Natural killer cell (primary cell): ENCODE measurements at regions not wholly inside any gene's neighbourhood (a gene's known extent, or its start where the extent isn't known, plus 50 kb on each side); places are given as distances from the start of the nearest gene placed in this dataset.

ENCODE experiments used
- ATAC-seq, 3 donors: fragments of 150-1000 bp in 2 of 3; fragments of 200-7000 bp in 1 of 3; cut with Tn5 transposase; 1 replicate in 1 of 3; 2 replicates in 2 of 3; pipeline ENCODE4 v1.10.0; 2021; ENCODE audit warnings: mild to moderate bottlenecking in 2 of 3, moderate library complexity in 2 of 3
- DNase-seq, 2 donors: peaks; one replicate each; pipeline versions ENCODE4 v3.0.0 to v3.0.0-alpha.2; 2013 to 2021; ENCODE audit warnings: mixed read lengths in 1 of 2
- H3K27ac ChIP-seq: one replicate; pipeline ENCODE4 v1.5.1; 2013; ENCODE audit warnings: mild to moderate bottlenecking, low read length
- H3K27me3 ChIP-seq: one replicate; pipeline ENCODE4 v1.6.1; 2013; ENCODE audit warnings: low read length; ENCODE audit not compliant: control insufficient read depth, insufficient read depth
- H3K36me3 ChIP-seq: one replicate; pipeline ENCODE4 v1.6.1; 2013; ENCODE audit warnings: low read length; ENCODE audit not compliant: control insufficient read depth, insufficient read depth
- H3K4me1 ChIP-seq: one replicate; pipeline ENCODE4 v1.6.1; 2013; ENCODE audit warnings: low read length; ENCODE audit not compliant: control insufficient read depth, insufficient read depth
- H3K4me3 ChIP-seq: one replicate; pipeline ENCODE4 v1.5.1; 2013; ENCODE audit warnings: low read length
- H3K9me3 ChIP-seq: one replicate; pipeline ENCODE4 v1.6.1; 2013; ENCODE audit warnings: low read length; ENCODE audit not compliant: control insufficient read depth, insufficient read depth
- H3K27ac Mint-ChIP-seq, 2 donors: one replicate each; pipeline ENCODE4 v1.8.0; 2022; ENCODE audit warnings: mild to moderate bottlenecking in 2 of 2, mixed read lengths in 2 of 2, moderate library complexity in 1 of 2
- H3K27me3 Mint-ChIP-seq, 2 donors: one replicate each; pipeline ENCODE4 v1.8.0; 2022; ENCODE audit warnings: low read depth in 2 of 2, mixed read lengths in 2 of 2
- H3K36me3 Mint-ChIP-seq: one replicate; pipeline ENCODE4 v1.8.0; 2022; ENCODE audit warnings: mixed read lengths
- H3K4me1 Mint-ChIP-seq, 2 donors: one replicate each; pipeline ENCODE4 v1.8.0; 2022; ENCODE audit warnings: mixed read lengths in 2 of 2
- H3K4me3 Mint-ChIP-seq: one replicate; pipeline ENCODE4 v1.8.0; 2022; ENCODE audit warnings: mild to moderate bottlenecking, moderate library complexity, mixed read lengths
- H3K9me3 Mint-ChIP-seq, 2 donors: one replicate each; pipeline ENCODE4 v1.8.0; 2022; ENCODE audit warnings: mixed read lengths in 2 of 2
- WGBS: methylation state at CpG from one replicate; pipeline ENCODE4 v1.1.7; 2013; ENCODE audit warnings: missing lambda C conversion rate; ENCODE audit not compliant: insufficient coverage; 5-methylcytosine and 5-hydroxymethylcytosine counted together
- intact Hi-C: fragments of 100-400 bp; cut with micrococcal nuclease; formaldehyde crosslinking; loops from one replicate; pipeline ENCODE4 v1.14.2; 2022
- TF ChIP-seq, protein P1 (sequence below): fragments of 200-600 bp; IDR thresholded peaks from one replicate; pipeline ENCODE4 v1.8.0; 2022; ENCODE audit warnings: antibody characterized with exemption

DNA sequence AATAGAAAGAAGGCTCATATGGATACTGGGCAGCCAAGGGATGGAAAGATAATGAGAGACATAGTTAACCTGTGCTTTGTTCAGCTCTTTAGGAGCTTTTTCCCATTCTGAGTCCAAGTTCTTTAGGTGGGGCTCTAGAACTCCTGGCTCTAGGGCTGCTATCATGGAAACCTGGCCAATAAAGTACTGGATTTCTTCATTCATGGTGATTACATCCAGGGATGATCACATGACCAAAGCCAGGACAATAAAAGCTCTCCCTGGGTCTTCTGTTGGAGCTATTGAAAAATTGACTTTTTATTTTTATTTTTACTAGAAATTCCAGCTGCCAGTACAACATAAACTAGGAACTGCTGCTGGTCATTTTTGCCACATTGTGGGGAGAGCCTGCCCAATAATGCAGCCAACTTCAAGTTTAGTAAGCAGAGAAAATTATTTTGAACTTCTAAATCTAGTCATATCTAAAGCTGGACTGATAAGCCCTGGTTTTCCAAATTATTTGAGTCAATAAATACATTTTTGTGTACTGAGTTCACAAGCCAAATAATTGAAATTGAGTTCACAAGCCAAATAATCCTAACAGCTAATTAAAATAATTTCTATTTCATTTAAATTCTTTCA lies 224.9 kb upstream of the STARD13 start:
- Mint-ChIP-seq H3K36me3 (no peaks in the 10 kb centered on the region), H3K9me3 (no peaks in the 10 kb centered on the region), H3K27me3 (peaks cover 12 to 14% of the 10 kb centered on the region in 2 donors), H3K4me3 (no peak overlapping the region), H3K4me1 (no peaks in the 10 kb centered on the region), H3K27ac (no peak overlapping the region)
- Histone ChIP-seq H3K27me3 (no peaks in the 10 kb centered on the region), H3K27ac (no peak overlapping the region), H3K4me1 (no peaks in the 10 kb centered on the region), H3K36me3 (no peaks in the 10 kb centered on the region), H3K4me3 (no peak overlapping the region), H3K9me3 (no peaks in the 10 kb centered on the region)
- TF ChIP-seq, protein P1, sequence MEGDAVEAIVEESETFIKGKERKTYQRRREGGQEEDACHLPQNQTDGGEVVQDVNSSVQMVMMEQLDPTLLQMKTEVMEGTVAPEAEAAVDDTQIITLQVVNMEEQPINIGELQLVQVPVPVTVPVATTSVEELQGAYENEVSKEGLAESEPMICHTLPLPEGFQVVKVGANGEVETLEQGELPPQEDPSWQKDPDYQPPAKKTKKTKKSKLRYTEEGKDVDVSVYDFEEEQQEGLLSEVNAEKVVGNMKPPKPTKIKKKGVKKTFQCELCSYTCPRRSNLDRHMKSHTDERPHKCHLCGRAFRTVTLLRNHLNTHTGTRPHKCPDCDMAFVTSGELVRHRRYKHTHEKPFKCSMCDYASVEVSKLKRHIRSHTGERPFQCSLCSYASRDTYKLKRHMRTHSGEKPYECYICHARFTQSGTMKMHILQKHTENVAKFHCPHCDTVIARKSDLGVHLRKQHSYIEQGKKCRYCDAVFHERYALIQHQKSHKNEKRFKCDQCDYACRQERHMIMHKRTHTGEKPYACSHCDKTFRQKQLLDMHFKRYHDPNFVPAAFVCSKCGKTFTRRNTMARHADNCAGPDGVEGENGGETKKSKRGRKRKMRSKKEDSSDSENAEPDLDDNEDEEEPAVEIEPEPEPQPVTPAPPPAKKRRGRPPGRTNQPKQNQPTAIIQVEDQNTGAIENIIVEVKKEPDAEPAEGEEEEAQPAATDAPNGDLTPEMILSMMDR: no peak
- DNase-seq: no peak
- ATAC-seq: no peak
- intact Hi-C loops: no loop called here

DNA sequence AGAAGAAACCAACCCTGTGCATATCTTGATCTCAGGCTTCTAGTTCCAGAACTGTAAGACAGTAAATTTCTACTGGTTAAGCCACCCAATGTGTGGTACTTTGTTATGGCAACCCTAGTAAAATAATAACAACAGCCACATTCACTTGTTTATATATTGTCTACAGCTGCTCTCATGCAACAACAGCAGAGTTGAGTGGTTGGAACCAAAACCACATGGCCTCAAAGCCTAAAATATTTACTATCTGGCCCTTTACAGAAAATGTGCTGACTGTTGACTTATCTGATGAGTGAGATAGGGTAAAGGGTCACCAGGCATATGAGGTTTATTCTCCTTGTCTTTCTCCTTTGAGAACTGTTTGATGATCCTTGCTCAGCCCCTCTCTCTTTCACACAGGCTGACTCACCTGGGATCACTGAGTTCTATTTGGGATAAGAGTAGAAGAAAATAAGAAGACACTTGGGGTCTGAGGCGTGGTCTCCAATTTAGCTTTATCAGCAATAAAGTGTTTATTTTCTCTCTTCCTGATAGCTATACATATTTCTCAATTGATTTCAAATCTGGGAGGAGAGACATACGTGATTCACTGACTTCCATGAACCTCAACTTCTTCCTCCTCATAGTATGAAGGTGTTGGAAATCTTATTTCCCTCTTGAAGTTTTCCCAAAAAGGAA lies 227.5 kb upstream of the STARD13 start:
- H3K36me3 Mint-ChIP-seq: no peaks in the 10 kb centered on the region
- TF ChIP-seq, protein P1: no peak
- Histone ChIP-seq H3K36me3 (no peaks in the 10 kb centered on the region), H3K4me1 (no peaks in the 10 kb centered on the region), H3K27ac (no peak overlapping the region), H3K9me3 (no peaks in the 10 kb centered on the region), H3K27me3 (no peaks in the 10 kb centered on the region), H3K4me3 (no peak overlapping the region)
- H3K27me3 Mint-ChIP-seq: peaks cover 12 to 14% of the 10 kb centered on the region in 2 donors
- intact Hi-C loops: no loop called here
- H3K9me3 Mint-ChIP-seq: no peaks in the 10 kb centered on the region
- 100% methylated on average over 1 of the region's 2 CpGs for WGBS
- no peaks in the 10 kb centered on the region for H3K4me1 Mint-ChIP-seq
- ATAC-seq (no peak), DNase-seq (no peak)
- no peak overlapping the region for H3K4me3 Mint-ChIP-seq
- H3K27ac Mint-ChIP-seq: no peak overlapping the region

GRCh38 chr13:33514362-33514761 lies 228.8 kb upstream of the STARD13 start:
- no peaks in the 10 kb centered on the region for H3K4me1 Mint-ChIP-seq
- intact Hi-C loops: no loop called here
- 86% methylated on average over 4 of the region's 4 CpGs for WGBS

More at GRCh38 chr13:33514362-33514761, 228.8 kb upstream of the STARD13 start:
- Histone ChIP-seq H3K27ac (no peak overlapping the region), H3K4me3 (no peak overlapping the region), H3K9me3 (no peaks in the 10 kb centered on the region), H3K4me1 (no peaks in the 10 kb centered on the region), H3K27me3 (no peaks in the 10 kb centered on the region), H3K36me3 (no peaks in the 10 kb centered on the region)
- TF ChIP-seq, protein P1: no peak
- H3K9me3 Mint-ChIP-seq: peaks cover 0 to 3% of the 10 kb centered on the region in 2 donors
- peaks cover 16 to 20% of the 10 kb centered on the region in 2 donors for H3K27me3 Mint-ChIP-seq
- H3K4me3 Mint-ChIP-seq: no peak overlapping the region
- H3K27ac Mint-ChIP-seq: no peak overlapping the region
- ATAC-seq (no peak), DNase-seq (no peak)
- no peaks in the 10 kb centered on the region for H3K36me3 Mint-ChIP-seq
